HCT116 (cell line): ENCODE measurements at regions not wholly inside any gene's neighbourhood (a gene's known extent, or its start where the extent isn't known, plus 50 kb on each side); places are given as distances from the start of the nearest gene placed in this dataset.

Source experiments
- ATAC-seq: fragments of 200-7000 bp; cut with Tn5 transposase; 2 replicates; pipeline ENCODE4 v1.9.1; 2020; ENCODE audit warnings: mild to moderate bottlenecking, moderate library complexity
- BruUV-seq: library from RNA; stranded (reverse); fragments of 400-500 nt; replicated peaks from 2 replicates; lab custom pipeline; 2021; lab: Mats Ljungman, UMichigan
- CTCF ChIA-PET: fragments of 300-600 bp; sonication (Branson Sonifier 250); formaldehyde crosslinking; loops from one replicate; lab custom pipeline; 2021; ENCODE audit warnings: antibody characterized with exemption; lab: Charles Lee
- POLR2A ChIA-PET: fragments of 300-600, 350-600 bp; sonication (Branson Sonifier 250); formaldehyde crosslinking; loops from one replicate; lab custom pipeline; 2021; ENCODE audit warnings: antibody characterized with exemption; lab: Charles Lee
- RAD21 ChIA-PET, 2 experiments: fragments of 300-600 bp; sonication (Branson Sonifier 250); formaldehyde crosslinking; loops; one replicate each; lab custom pipeline; 2023; ENCODE audit warnings: low total read pairs in 2 of 2; ENCODE audit not compliant: uncharacterized antibody in 2 of 2, unreplicated experiment in 2 of 2, low non-redundant PET in 1 of 2; lab: Charles Lee
- DNase-seq: peaks from one replicate; pipeline ENCODE4 v3.0.0-alpha.2; 2010; ENCODE audit warnings: low read depth, low spot score
- H2AFZ ChIP-seq: fragments of 200-600 bp; shearing (Covaris generic), sonication (generic); 2 replicates; pipeline ENCODE4 v1.6.1; 2017; ENCODE audit warnings: low read depth, mixed run types, mixed read lengths, antibody characterized with exemption, low read length; ENCODE audit not compliant: poor library complexity, severe bottlenecking
- H3K27ac ChIP-seq: 2 replicates; pipeline ENCODE4 v1.5.1; 2012; ENCODE audit warnings: low read depth, low read length
- H3K27me3 ChIP-seq: fragments of 200-600 bp; sonication (generic); 2 replicates; pipeline ENCODE4 v1.6.1; 2016; ENCODE audit warnings: mixed run types, low read length, mixed read lengths; ENCODE audit not compliant: insufficient read depth
- H3K36me3 ChIP-seq, 2 experiments: fragments of 200-500 bp in 1 of 2; fragments of 200-600 bp in 1 of 2; sonication (Bioruptor generic) in 1 of 2; sonication (generic) in 1 of 2; 2 replicates each; pipeline versions ENCODE4 v1.5.1 to v1.6.1; 2014 to 2016; ENCODE audit warnings: low read length in 2 of 2, inconsistent platforms in 1 of 2, mixed read lengths in 1 of 2, mixed run types in 1 of 2; ENCODE audit not compliant: insufficient read depth in 2 of 2, control insufficient read depth in 1 of 2
- H3K4me1 ChIP-seq, 2 experiments: fragments of 200-600 bp in 1 of 2; sonication (generic) in 1 of 2; 2 replicates each; pipeline versions ENCODE4 v1.5.1 to v1.6.1; 2012 to 2017; ENCODE audit warnings: low read length in 2 of 2, inconsistent platforms in 1 of 2, mild to moderate bottlenecking in 1 of 2, mixed read lengths in 1 of 2, mixed run types in 1 of 2, moderate library complexity in 1 of 2; ENCODE audit not compliant: insufficient read depth in 2 of 2, control insufficient read depth in 1 of 2
- H3K4me2 ChIP-seq: fragments of 200-600 bp; sonication (generic); 2 replicates; pipeline ENCODE4 v1.6.1; 2017; ENCODE audit warnings: mixed run types, low read length, mixed read lengths
- H3K4me3 ChIP-seq, 2 experiments: fragments of 200-600 bp in 1 of 2; sonication (generic) in 1 of 2; replicated peaks in 1 of 2; 2 replicates each; pipeline ENCODE4 v1.5.1; 2011 to 2016; ENCODE audit warnings: low read length in 2 of 2, control low read depth in 1 of 2, low read depth in 1 of 2, mild to moderate bottlenecking in 1 of 2, mixed read lengths in 1 of 2, mixed run types in 1 of 2
- H3K79me2 ChIP-seq: fragments of 200-600 bp; sonication (generic); 2 replicates; pipeline ENCODE4 v1.6.1; 2017; ENCODE audit warnings: mild to moderate bottlenecking, mixed run types, low read length, moderate library complexity, mixed read lengths; ENCODE audit not compliant: insufficient read depth
- H3K9ac ChIP-seq: fragments of 200-600 bp; sonication (generic); 2 replicates; pipeline ENCODE4 v1.6.1; 2016; ENCODE audit warnings: low read length, mixed read lengths
- H3K9me2 ChIP-seq: fragments of 200-600 bp; sonication (generic), shearing (Covaris generic); 2 replicates; pipeline ENCODE4 v1.6.1; 2017; ENCODE audit warnings: mixed run types, mild to moderate bottlenecking, moderate library complexity; ENCODE audit not compliant: insufficient read depth
- H3K9me3 ChIP-seq, 2 experiments: fragments of 200-500 bp in 1 of 2; fragments of 200-600 bp in 1 of 2; sonication (Bioruptor generic) in 1 of 2; sonication (generic) in 1 of 2; 2 replicates each; pipeline ENCODE4 v1.6.1; 2014 to 2017; ENCODE audit warnings: low read length in 2 of 2, mixed read lengths in 2 of 2, inconsistent platforms in 1 of 2, low read depth in 1 of 2, mild to moderate bottlenecking in 1 of 2, mixed run types in 1 of 2, moderate library complexity in 1 of 2; ENCODE audit not compliant: control insufficient read depth in 1 of 2, insufficient read depth in 1 of 2
- H4K20me1 ChIP-seq: fragments of 200-600 bp; sonication (generic), shearing (Covaris generic); 2 replicates; pipeline ENCODE4 v1.6.1; 2017; ENCODE audit warnings: mixed run types, mild to moderate bottlenecking, moderate library complexity; ENCODE audit not compliant: insufficient read depth
- CBX3 ChIP-seq: IDR thresholded peaks from 2 replicates; pipeline ENCODE4 v1.6.1; 2012; ENCODE audit warnings: low read depth
- EZH2 ChIP-seq: fragments of 200-600 bp; sonication (generic); IDR thresholded peaks from 2 replicates; pipeline ENCODE4 v1.6.1; 2017; ENCODE audit warnings: antibody characterized with exemption, mixed run types
- FOSL1 ChIP-seq: IDR thresholded peaks from 2 replicates; pipeline ENCODE4 v1.6.1; 2012; ENCODE audit warnings: low read depth
- MAX ChIP-seq: IDR thresholded peaks from 2 replicates; pipeline ENCODE4 v1.6.1; 2012
- POLR2A ChIP-seq: IDR thresholded peaks from 2 replicates; pipeline ENCODE4 v1.7.0; 2011; ENCODE audit warnings: borderline replicate concordance; ENCODE audit not compliant: insufficient read depth, insufficient read length; ENCODE audit errors: extremely low read depth
- SIN3A ChIP-seq: IDR thresholded peaks from 2 replicates; pipeline ENCODE4 v1.6.1; 2012; ENCODE audit warnings: low read depth
- TCF7L2 ChIP-seq: IDR thresholded peaks from 2 replicates; pipeline ENCODE4 v1.7.0; 2011; ENCODE audit warnings: borderline replicate concordance, inconsistent platforms; ENCODE audit not compliant: insufficient read depth, insufficient read length; ENCODE audit errors: extremely low read depth
- ZNF274 ChIP-seq: fragments of 200-500 bp; sonication (Bioruptor generic); IDR thresholded peaks from 2 replicates; pipeline ENCODE4 v1.6.1; 2014; ENCODE audit warnings: mild to moderate bottlenecking, low read depth, low read length, inconsistent platforms
- intact Hi-C: fragments of 100-400 bp; cut with micrococcal nuclease; formaldehyde crosslinking; loops from 2 replicates; pipeline ENCODE4 v1.10.0; 2022

DNA sequence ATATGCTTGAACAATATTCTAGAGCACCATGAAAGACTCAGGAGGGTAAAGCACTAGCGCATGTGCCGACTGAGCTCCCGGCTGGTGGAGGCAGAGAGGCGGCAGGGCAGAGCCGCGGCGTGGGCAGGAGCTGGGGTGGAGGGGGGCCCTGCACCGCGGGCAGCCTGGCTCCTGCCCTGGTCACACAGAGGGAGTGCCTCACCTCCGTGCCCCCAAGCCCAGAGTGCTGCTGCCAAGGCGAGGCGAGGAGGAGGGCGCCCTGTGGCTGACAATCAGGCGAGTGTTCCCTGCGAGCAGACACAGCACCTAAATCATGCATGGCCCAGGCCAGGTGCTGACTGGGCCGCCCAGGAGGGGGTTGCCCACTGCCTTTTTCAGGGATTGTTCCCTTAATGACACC is 105.8 kb upstream of the TNRC6C start:
- DNase-seq = no peak
- POLR2A ChIA-PET = no interaction called here
- Histone ChIP-seq H3K4me1 (peaks cover 5% of the 10 kb centered on the region in 2 experiments; a peak in 3 of 4 replicates), H3K4me2 (no peak overlapping the region), H3K79me2 (no peaks in the 10 kb centered on the region), H3K9me2 (no peaks in the 10 kb centered on the region), H3K27me3 (no peaks in the 10 kb centered on the region), H3K9me3 (no peaks in the 10 kb centered on the region), H2AFZ (no peak overlapping the region)
- no peak for TF ChIP-seq SIN3A
- TF ChIP-seq, all 23 proteins: peak for 0
- H4K20me1 ChIP-seq = no peaks in the 10 kb centered on the region
- H3K4me3 ChIP-seq = no peak overlapping the region
- BruUV-seq = no TSS peak
- H3K27ac ChIP-seq = no peak overlapping the region; the same call in 1 of the 2 replicates
- intact Hi-C loops = no loop called here
- ChIA-PET CTCF (no interaction called here), RAD21 (no interaction called here)
- no peak overlapping the region for H3K9ac ChIP-seq
- H3K36me3 ChIP-seq = no peaks in the 10 kb centered on the region
- ATAC-seq = no peak

DNA sequence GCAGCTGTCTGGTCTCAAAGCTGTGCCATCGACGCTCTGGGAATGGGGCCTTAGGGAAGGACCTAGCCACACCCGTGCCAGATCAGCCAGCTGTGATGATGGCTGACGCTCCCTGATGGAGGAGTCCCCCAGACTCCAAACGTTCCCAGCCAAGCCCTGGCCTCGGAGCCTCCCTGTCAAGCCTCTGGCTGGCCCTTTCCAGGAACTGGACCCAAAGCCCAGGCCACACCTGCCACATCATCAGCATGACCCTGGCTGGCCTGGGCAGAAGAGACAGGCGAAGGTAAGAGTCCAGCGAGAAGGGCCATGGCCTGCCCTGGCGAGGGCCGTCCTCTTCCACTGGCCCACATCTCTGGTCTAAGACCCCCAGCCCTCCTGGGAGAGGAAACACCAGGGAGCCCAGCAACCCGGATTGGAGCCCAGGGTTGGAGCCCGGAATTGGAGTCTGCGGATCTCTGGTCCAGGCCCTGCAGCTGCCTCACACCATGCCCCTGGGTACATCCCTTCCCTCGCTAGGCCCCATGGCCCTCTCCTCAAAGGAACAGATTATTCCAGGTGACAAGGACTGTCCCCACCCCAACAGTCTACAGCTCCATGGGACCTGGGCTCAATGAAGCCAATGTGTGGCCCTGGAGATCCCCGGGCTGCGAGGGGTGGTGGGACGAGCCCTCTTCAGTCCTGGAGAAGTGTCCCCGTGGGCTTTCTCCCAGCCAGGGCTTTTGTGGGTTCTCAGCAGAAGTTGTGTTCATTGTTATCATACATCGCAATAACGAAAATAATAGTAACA is 105.1 kb upstream of the TNRC6C start:
- no peaks in the 10 kb centered on the region for H4K20me1 ChIP-seq
- H3K9ac ChIP-seq = no peak overlapping the region
- no peaks in the 10 kb centered on the region for H3K9me2 ChIP-seq
- intact Hi-C loops = no loop called here
- H3K27me3 ChIP-seq = no peaks in the 10 kb centered on the region
- ChIA-PET RAD21 (no interaction called here), POLR2A (no interaction called here), CTCF (no interaction called here)
- H3K27ac ChIP-seq = no peak overlapping the region
- no peak for TF ChIP-seq FOSL1
- TF ChIP-seq POLR2A = no peak
- no peak for TF ChIP-seq SIN3A
- TF ChIP-seq TCF7L2 = no peak
- no peak for TF ChIP-seq CBX3
- no peak for TF ChIP-seq MAX
- TF ChIP-seq ZNF274 = no peak
- no peak for TF ChIP-seq EZH2
- DNase-seq (no peak), ATAC-seq (no peak)
- no TSS peak for BruUV-seq
- no peak overlapping the region for H3K4me2 ChIP-seq
- H2AFZ ChIP-seq = no peak overlapping the region
- no peak overlapping the region for H3K4me3 ChIP-seq
- H3K36me3 ChIP-seq = no peaks in the 10 kb centered on the region
- H3K79me2 ChIP-seq = no peaks in the 10 kb centered on the region
- H3K4me1 ChIP-seq = peaks cover 6 to 7% of the 10 kb centered on the region in 2 experiments; a peak in 3 of 4 replicates
- no peaks in the 10 kb centered on the region for H3K9me3 ChIP-seq
